Adrenal gland (tissue), 9 donors: ENCODE measurements at regions not wholly inside any gene's neighbourhood (a gene's known extent, or its start where the extent isn't known, plus 50 kb on each side); places are given as distances from the start of the nearest gene placed in this dataset.
"Not testable (repeated sequence)": the region's sequence is repeated elsewhere in the genome, so short reads cannot be mapped to it uniquely, and the experiment has no call there.

Experiments
- DNase-seq, 7 donors: peaks; one replicate each; pipeline ENCODE4 v3.0.0-alpha.2; 2019 to 2020
- H3K27ac ChIP-seq, 5 donors: fragments of 200-600 bp; sonication (generic) in 4 of 5; 1 replicate in 3 of 5; 2 replicates in 2 of 5; pipeline versions ENCODE4 v1.5.1 to v1.8.0; 2016 to 2020; ENCODE audit warnings: mild to moderate bottlenecking in 1 of 5
- H3K27me3 ChIP-seq: fragments of 200-600 bp; 2 replicates; pipeline ENCODE4 v1.8.0; 2021
- H3K36me3 ChIP-seq, 2 donors: fragments of 200-600 bp; replicated peaks in 1 of 2; 1 replicate in 1 of 2; 2 replicates in 1 of 2; pipeline versions ENCODE4 v1.5.1 to v1.8.0; 2018 to 2022
- H3K4me1 ChIP-seq, 2 donors: fragments of 200-600 bp; replicated peaks in 1 of 2; 1 replicate in 1 of 2; 2 replicates in 1 of 2; pipeline versions ENCODE4 v1.5.1 to v1.8.0; 2018 to 2021
- H3K4me3 ChIP-seq, 4 donors: fragments of 200-600 bp; sonication (generic) in 3 of 4; one replicate each; pipeline ENCODE4 v1.5.1; 2016 to 2018
- H3K9me3 ChIP-seq, 3 donors: fragments of 200-600 bp; sonication (generic) in 1 of 3; replicated peaks in 1 of 3; 1 replicate in 2 of 3; 2 replicates in 1 of 3; pipeline versions ENCODE4 v1.5.1 to v1.8.0; 2016 to 2021
- CTCF ChIP-seq, 6 experiments: fragments of 450-650 bp in 4 of 6; fragments of 200-600 bp in 2 of 6; sonication (generic) in 1 of 6; IDR thresholded peaks; 1 replicate in 5 of 6; 2 replicates in 1 of 6; pipeline versions ENCODE4 v1.5.1 to v1.8.0; 2016 to 2021; ENCODE audit warnings: antibody characterized with exemption in 6 of 6, mild to moderate bottlenecking in 2 of 6, moderate library complexity in 1 of 6
- POLR2A ChIP-seq, 2 donors: fragments of 450-650 bp; IDR thresholded peaks; one replicate each; pipeline ENCODE4 v1.6.1; 2017; ENCODE audit warnings: antibody characterized with exemption in 2 of 2, mild to moderate bottlenecking in 2 of 2, moderate library complexity in 1 of 2
- WGBS, 4 donors: extraction: QIAGEN DNeasy Blood & Tissue Kit in 2 of 4; methylation state at CpG; one replicate each; pipeline versions ENCODE4 v1.1.5 to v1.1.7; 2013 to 2017; 5-methylcytosine and 5-hydroxymethylcytosine counted together
- intact Hi-C, 2 donors: fragments of 100-400 bp; cut with DNase I; formaldehyde crosslinking; loops; one replicate each; pipeline versions ENCODE4 v1.14.1 to v1.15.0; 2022 to 2023
- donor health status: healthy with polysubstance abuse.
- donor health status: Bipolar disorder and iron deficiency.
- donor health status: DM: yes; HTN: yes; CAD: no.
- donor health status: DM: no; HTN: no; CAD: no.
- donor health status: DM: no; HTN: no; CAD: no.

- 78 to 86% (median 83%) methylated on average over 11 to 12 of the region's 12 CpGs for WGBS, 4 donors
- intact Hi-C loops, result no loop called here
- Histone ChIP-seq H3K9me3 (no peaks in the 10 kb centered on the region), H3K27ac (peak overlapping the region in 2 of 5 donors; percentile 14 to 61), H3K27me3 (no peaks in the 10 kb centered on the region), H3K4me3 (no peak overlapping the region), H3K4me1 (no peaks in the 10 kb centered on the region), H3K36me3 (no peaks in the 10 kb centered on the region)
- TF ChIP-seq POLR2A (IDR thresholded peaks at IDR 0.05), result no peak
- DNase-seq, result peak in 5 of 7 donors; percentile 24 to 61 (median 28)
Observed at GRCh38 chr6:15109338-15110090, 136.4 kb upstream of the JARID2 start.

GRCh38 chr6:15110726-15111354, 135.0 kb upstream of the JARID2 start:
- no peaks in the 10 kb centered on the region for H3K9me3 ChIP-seq
- intact Hi-C loops, result no loop called here
- H3K4me3 ChIP-seq, result no peak overlapping the region
- TF ChIP-seq POLR2A (IDR thresholded peaks at IDR 0.05) (no peak), CTCF (IDR thresholded peaks at IDR 0.05) (no peak)
- no peaks in the 10 kb centered on the region for H3K36me3 ChIP-seq
- no peak overlapping the region for H3K27ac ChIP-seq
- no peaks in the 10 kb centered on the region for H3K4me1 ChIP-seq
- 58 to 93% (median 67%) methylated on average over 1 of the region's 1 CpG for WGBS, 4 donors
- DNase-seq, result no peak
- H3K27me3 ChIP-seq, result no peaks in the 10 kb centered on the region

GRCh38 chr6:15111576-15111975, 134.3 kb upstream of the JARID2 start:
- H3K27me3 ChIP-seq, H3K4me1 ChIP-seq, DNase-seq, H3K4me3 ChIP-seq, intact Hi-C loops, H3K9me3 ChIP-seq, H3K36me3 ChIP-seq, H3K27ac ChIP-seq: not testable (repeated sequence)
- WGBS, 4 donors, result 68 to 83% (median 81%) methylated on average over 1 of the region's 1 CpG

- Histone ChIP-seq H3K4me3 (no peak overlapping the region), H3K4me1 (no peaks in the 10 kb centered on the region), H3K36me3 (no peaks in the 10 kb centered on the region), H3K27me3 (no peaks in the 10 kb centered on the region), H3K9me3 (no peaks in the 10 kb centered on the region), H3K27ac (no peak overlapping the region)
- no peak for DNase-seq
- no peak for TF ChIP-seq CTCF (IDR thresholded peaks at IDR 0.05)
- TF ChIP-seq POLR2A (IDR thresholded peaks at IDR 0.05), result no peak
- 52 to 70% (median 60%) methylated on average over 1 of the region's 1 CpG for WGBS, 4 donors
- intact Hi-C loops, result no loop called here
Observed at GRCh38 chr6:15113587-15113986, 132.3 kb upstream of the JARID2 start.

GRCh38 chr6:15114061-15114460, 131.8 kb upstream of the JARID2 start:
- H3K4me1 ChIP-seq, result no peaks in the 10 kb centered on the region
- WGBS, 4 donors, result 59 to 74% (median 67%) methylated on average over 4 of the region's 4 CpGs
- TF ChIP-seq CTCF (IDR thresholded peaks at IDR 0.05), result no peak
- no peak for TF ChIP-seq POLR2A (IDR thresholded peaks at IDR 0.05)

More at GRCh38 chr6:15114061-15114460, 131.8 kb upstream of the JARID2 start:
- Histone ChIP-seq H3K9me3 (no peaks in the 10 kb centered on the region), H3K4me3 (no peak overlapping the region), H3K27ac (no peak overlapping the region), H3K27me3 (no peaks in the 10 kb centered on the region), H3K36me3 (no peaks in the 10 kb centered on the region)
- DNase-seq, result peak in 5 of 7 donors; percentile 21 to 47 (median 29)
- intact Hi-C loops, result no loop called here
